Lower lobe of right lung (tissue), 2 donors: ENCODE measurements at regions not wholly inside any gene's neighbourhood (a gene's known extent, or its start where the extent isn't known, plus 50 kb on each side); places are given as distances from the start of the nearest gene placed in this dataset.

Experiments
- ATAC-seq, 2 donors: fragments of 200-7000 bp; cut with Tn5 transposase; one replicate each; pipeline ENCODE4 v1.9.1; 2020 to 2022; ENCODE audit warnings: mild to moderate bottlenecking in 2 of 2, moderate library complexity in 2 of 2
- DNase-seq: peaks from one replicate; pipeline ENCODE4 v3.0.0-alpha.2; 2020
- H3K27ac ChIP-seq: fragments of 200-600 bp; one replicate; pipeline ENCODE4 v1.8.0; 2022
- H3K27me3 ChIP-seq: fragments of 200-600 bp; one replicate; pipeline ENCODE4 v1.8.0; 2022; ENCODE audit warnings: low read depth
- H3K36me3 ChIP-seq: fragments of 200-600 bp; one replicate; pipeline ENCODE4 v1.8.0; 2022; ENCODE audit warnings: mild to moderate bottlenecking
- H3K4me1 ChIP-seq: fragments of 200-600 bp; one replicate; pipeline ENCODE4 v1.8.0; 2022
- H3K4me3 ChIP-seq: fragments of 200-600 bp; one replicate; pipeline ENCODE4 v1.8.0; 2022; ENCODE audit warnings: mild to moderate bottlenecking
- H3K9me3 ChIP-seq: fragments of 200-600 bp; one replicate; pipeline ENCODE4 v1.8.0; 2022
- intact Hi-C: fragments of 100-400 bp; cut with DNase I; formaldehyde crosslinking; loops from one replicate; pipeline ENCODE4 v1.11.0; 2022
- TF ChIP-seq, protein P1 (sequence below): fragments of 200-600 bp; IDR thresholded peaks from one replicate; pipeline ENCODE4 v1.8.0; 2022; ENCODE audit warnings: antibody characterized with exemption, mild to moderate bottlenecking
- donor health status: DM: no; HTN: yes; CAD: no; lungs with severe emphysema.

DNA sequence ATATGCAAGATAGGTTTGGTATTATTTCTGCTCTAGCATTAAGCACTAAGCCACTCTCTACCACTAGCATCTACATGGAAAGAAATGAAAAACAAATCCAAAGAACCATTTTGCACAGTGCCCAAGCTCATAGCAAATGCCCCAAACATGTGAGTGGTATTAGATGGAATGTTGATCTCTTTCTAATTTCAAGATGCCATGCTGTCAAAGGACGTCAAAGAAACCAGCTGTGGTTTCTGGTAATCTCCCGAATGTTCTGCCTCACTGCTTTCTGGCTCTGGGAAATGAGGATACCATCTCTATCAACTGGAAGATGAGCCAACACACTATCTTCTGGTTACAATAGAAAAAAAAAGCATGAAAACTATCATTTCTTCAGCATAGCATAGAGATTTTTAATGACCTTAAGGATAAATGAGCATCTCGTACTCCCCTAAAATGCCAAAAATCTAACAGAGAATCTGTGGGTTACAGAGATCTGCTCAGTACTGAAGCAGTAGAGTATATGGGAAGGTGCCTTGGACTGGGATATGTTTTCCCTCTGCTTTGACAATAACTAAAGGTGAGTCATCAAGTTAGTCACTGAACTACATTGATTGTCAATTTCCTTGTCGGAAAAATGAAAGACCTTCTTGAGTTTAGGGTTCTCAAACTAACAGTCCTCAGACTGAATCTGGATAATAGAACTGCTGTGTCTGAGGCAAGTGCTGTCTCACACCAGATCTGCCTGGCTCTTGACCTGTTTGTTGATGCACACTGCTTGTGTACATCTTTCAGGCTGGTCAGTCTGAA is 244.8 kb upstream of the NCKAP5 start:
- Histone ChIP-seq H3K4me3 (no peak overlapping the region), H3K27ac (no peak overlapping the region), H3K9me3 (no peaks in the 10 kb centered on the region), H3K27me3 (no peaks in the 10 kb centered on the region), H3K36me3 (no peaks in the 10 kb centered on the region), H3K4me1 (no peaks in the 10 kb centered on the region)
- ATAC-seq (no peak), DNase-seq (no peak)
- intact Hi-C loops = no loop called here
- TF ChIP-seq, protein P1, sequence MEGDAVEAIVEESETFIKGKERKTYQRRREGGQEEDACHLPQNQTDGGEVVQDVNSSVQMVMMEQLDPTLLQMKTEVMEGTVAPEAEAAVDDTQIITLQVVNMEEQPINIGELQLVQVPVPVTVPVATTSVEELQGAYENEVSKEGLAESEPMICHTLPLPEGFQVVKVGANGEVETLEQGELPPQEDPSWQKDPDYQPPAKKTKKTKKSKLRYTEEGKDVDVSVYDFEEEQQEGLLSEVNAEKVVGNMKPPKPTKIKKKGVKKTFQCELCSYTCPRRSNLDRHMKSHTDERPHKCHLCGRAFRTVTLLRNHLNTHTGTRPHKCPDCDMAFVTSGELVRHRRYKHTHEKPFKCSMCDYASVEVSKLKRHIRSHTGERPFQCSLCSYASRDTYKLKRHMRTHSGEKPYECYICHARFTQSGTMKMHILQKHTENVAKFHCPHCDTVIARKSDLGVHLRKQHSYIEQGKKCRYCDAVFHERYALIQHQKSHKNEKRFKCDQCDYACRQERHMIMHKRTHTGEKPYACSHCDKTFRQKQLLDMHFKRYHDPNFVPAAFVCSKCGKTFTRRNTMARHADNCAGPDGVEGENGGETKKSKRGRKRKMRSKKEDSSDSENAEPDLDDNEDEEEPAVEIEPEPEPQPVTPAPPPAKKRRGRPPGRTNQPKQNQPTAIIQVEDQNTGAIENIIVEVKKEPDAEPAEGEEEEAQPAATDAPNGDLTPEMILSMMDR = no peak

DNA sequence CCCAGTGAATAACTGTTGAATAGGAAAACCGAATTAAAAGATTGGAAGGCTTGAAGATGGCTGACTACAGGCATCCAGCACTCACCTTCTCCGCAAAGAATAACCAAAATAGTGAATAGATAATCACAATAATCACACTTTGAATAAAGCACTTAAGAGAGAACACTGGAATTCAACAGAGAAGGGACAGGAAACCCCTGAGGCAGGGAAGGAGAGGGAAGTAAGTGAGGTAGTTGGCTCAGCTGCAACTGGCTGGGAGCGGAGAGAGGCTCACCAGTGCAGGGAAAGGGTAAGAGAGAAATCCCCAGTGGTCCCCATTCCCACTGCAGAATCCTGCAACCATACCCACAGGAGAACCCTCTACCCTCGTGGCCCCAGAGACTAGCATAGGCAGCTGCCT is 246.6 kb upstream of the NCKAP5 start:
- no peaks in the 10 kb centered on the region for H3K27me3 ChIP-seq
- no peak overlapping the region for H3K27ac ChIP-seq
- no peaks in the 10 kb centered on the region for H3K9me3 ChIP-seq
- ATAC-seq (no peak), DNase-seq (no peak)
- H3K36me3 ChIP-seq = no peaks in the 10 kb centered on the region
- no peak overlapping the region for H3K4me3 ChIP-seq
- TF ChIP-seq, protein P1 = no peak
- intact Hi-C loops = no loop called here
- no peaks in the 10 kb centered on the region for H3K4me1 ChIP-seq

DNA sequence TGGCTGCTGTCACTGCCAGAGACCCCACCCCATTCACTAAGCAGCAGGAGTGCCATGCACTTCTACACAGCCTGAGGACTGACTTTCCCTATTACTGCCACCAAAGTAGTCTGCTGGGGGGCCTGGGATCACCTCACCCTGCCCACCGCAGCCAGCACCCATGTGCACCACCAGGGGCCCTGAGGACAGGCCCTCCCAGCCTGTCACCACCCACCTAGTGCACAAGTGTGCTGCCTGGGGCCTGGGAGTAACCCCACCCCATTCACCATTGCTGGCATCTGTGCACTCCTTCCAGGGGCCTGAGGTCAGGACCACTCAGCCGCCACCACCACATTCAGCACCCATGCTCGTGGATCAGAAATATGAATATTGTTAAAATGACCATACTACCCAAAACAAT is 247.8 kb upstream of the NCKAP5 start:
- Histone ChIP-seq H3K27me3 (no peaks in the 10 kb centered on the region), H3K4me3 (no peak overlapping the region), H3K9me3 (no peaks in the 10 kb centered on the region), H3K36me3 (no peaks in the 10 kb centered on the region), H3K27ac (no peak overlapping the region), H3K4me1 (no peaks in the 10 kb centered on the region)
- intact Hi-C loops = no loop called here
- TF ChIP-seq, protein P1 = no peak
- ATAC-seq (peak in 1 of 2 donors; percentile 23), DNase-seq (no peak)

DNA sequence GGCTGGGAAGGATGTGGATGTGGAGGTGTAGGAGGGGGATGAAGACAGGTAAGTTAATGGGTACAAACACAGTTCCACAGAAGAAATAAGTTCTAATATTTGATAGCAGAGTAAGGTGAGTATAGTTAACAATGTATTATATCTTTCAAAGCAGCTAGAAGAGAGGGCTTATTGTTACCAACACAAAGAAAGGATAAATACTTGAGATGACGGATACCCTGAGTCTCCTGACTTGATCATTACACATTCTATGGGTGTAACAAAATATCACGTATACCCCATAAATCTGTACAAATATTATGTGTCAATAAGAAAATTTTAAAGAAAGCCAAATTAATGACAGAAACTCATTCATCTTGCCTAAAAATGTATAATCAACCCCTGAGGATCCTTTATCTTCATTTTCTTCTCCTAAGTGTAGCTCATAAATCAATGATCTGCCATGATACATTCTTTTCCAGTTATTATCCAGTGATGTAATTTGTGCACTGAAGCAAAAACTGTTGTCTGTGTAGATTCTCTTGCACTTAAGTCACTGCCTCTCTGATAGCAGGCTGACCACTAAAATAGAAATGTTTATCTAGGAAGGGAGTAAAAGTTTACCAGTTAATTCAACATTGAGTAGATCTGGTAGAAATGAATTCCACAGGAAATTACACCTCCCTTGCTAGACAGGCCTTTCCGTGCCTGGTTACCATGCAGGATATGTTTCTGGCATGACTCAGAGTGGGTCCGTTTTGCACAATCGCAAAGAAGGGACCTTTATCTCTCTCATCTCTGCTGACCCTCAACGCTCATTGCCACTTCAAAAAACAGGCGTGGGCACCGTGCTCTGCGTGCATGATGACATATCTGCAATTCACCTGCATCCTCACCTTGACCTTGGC is 249.7 kb upstream of the NCKAP5 start:
- intact Hi-C loops = no loop called here
- Histone ChIP-seq H3K4me1 (no peaks in the 10 kb centered on the region), H3K27me3 (no peaks in the 10 kb centered on the region), H3K27ac (no peak overlapping the region), H3K9me3 (no peaks in the 10 kb centered on the region), H3K4me3 (no peak overlapping the region), H3K36me3 (no peaks in the 10 kb centered on the region)
- DNase-seq (no peak), ATAC-seq (peak in 1 of 2 donors; percentile 33)
- TF ChIP-seq, protein P1 = no peak

DNA sequence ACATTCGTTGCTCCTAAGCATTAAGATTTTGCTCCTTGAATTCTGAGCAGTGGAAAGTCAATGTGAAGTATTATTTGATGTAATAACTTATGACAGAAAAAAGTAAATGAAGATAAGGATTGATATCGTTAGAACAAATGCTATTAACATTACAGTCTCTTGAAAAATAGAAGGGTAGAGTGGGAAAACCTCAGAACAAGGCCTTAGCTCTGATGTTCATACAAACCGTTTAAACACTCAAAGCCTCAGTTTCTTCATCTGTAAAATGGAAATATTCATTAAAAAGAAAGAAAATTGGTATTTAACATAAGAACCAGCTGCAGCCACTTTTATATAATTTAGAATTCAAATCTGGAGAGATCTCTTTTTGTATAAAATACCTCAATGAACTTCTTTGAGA is 250.4 kb upstream of the NCKAP5 start:
- intact Hi-C loops = no loop called here
- no peaks in the 10 kb centered on the region for H3K4me1 ChIP-seq
- H3K27ac ChIP-seq = no peak overlapping the region
- TF ChIP-seq, protein P1 = no peak
- H3K4me3 ChIP-seq = no peak overlapping the region
- H3K27me3 ChIP-seq = no peaks in the 10 kb centered on the region
- no peaks in the 10 kb centered on the region for H3K9me3 ChIP-seq
- ATAC-seq (no peak), DNase-seq (no peak)
- H3K36me3 ChIP-seq = no peaks in the 10 kb centered on the region
